COLO668 (cell line): ENCODE measurements at regions not wholly inside any gene's neighbourhood (a gene's known extent, or its start where the extent isn't known, plus 50 kb on each side); places are given as distances from the start of the nearest gene placed in this dataset.
A peak's percentile ranks its signal among the peaks of the same experiment; 100 is the strongest.

Experiments
- DNase-seq: peaks from one replicate; lab custom pipeline; 2025; ENCODE audit not compliant: unreplicated experiment; lab: John Stamatoyannopoulos, UW

DNA sequence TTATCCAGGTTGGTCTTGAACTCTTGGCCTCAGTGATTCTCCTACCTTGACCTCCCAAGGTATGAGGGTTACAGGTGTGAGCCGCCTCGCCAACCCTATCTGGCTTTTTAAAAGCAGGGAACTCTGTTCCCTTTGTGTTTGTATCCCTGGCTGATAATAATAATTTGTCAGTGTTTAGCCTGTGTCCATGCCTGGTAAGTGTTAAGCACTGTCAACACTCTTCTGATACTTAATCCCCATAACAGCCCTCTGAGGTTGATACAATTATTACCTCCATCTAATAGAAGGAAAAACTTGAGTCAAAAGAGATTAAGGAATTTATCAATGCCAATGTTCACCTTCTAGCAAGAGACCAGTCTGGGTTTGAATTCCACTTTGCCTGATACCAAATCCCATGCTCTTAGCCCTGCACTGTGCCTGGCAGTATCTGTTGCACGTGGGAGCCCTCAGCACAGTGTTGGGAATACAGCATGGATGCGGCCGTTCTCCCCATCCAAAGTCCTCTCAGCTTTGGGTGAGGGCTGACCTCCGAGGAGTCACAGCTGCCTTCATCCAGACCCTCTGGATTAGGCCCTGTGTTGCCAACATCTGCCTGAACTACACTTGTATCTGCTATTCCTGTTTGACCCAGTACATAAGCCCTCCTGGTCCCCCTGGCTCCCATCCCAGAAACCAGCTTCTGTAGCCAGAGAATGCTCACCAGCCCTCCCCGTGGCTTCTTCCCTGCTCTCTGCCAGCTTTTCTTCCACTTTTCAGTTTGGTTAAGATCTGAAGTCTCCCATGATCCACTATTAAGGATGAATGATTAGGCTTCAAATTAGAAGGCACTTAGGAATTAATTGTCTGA lies 335.6 kb upstream of the ASIC2 start:
- DNase-seq = no peak

GRCh38 chr17:33633446-33633845 lies 340.4 kb upstream of the ASIC2 start:
- DNase-seq = no peak

- DNase-seq = no peak
These were observed 344.4 kb upstream of the ASIC2 start for GRCh38 chr17:33637534-33637933.

GRCh38 chr17:33639103-33639880 lies 346.2 kb upstream of the ASIC2 start:
- DNase-seq = no peak

DNA sequence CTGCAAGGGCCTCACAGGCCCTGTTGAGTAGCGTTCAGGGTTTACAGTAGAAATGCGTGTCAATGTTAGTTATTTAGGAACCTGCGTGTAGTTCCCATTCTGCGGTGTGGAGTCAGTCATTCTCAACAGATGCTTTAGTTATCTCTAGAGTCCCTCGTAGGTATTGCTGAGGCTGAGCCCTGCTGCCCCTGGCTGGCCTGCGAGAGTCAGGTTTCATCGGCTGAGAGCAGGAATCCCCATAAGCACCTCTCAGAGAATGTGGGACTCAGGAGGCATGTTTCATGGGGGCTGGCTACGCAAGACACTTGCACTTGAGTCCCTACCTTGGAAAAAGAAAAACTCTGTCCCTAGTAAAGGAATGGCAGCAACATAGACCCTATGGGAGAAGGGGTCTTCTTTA lies 347.5 kb upstream of the ASIC2 start:
- no peak for DNase-seq

DNA sequence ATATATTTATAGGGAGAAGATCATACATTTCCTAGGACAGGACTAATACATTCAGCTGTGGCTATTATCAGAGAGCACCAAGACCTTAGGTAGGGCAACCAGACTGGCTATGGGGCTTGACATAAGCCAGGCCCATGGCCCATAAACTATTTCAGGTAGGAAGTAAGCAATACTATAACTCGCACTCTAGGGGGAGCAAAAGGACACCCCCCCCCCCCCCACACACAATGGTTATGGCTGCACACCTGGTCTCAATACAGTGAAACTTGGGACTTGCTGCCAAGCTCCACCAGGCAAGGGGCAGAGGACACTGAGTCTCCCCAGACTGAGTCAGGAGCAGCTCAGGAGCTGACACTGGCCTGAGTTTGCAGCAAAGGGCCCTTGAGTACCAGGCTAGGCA lies 348.9 kb upstream of the ASIC2 start:
- no peak for DNase-seq

DNA sequence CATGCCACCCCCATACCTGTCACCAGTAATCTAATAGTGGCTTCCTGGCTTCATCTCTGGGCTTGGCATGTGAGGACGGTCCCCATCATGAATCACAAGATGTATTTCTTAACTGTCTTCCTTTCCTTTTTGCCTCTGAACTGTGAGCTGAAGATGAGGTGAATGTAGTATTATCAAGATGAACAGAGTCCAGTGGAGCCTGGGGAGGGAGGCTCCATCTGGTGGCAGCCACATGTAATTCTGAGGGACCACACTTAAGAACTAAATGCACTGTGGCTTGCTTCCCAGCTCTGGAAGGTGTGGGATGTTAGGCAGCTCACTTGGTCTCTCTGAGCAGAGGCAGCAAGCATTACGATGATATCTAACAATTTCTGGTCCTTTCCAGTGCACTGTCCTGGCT lies 354.9 kb upstream of the ASIC2 start:
- DNase-seq = no peak

DNA sequence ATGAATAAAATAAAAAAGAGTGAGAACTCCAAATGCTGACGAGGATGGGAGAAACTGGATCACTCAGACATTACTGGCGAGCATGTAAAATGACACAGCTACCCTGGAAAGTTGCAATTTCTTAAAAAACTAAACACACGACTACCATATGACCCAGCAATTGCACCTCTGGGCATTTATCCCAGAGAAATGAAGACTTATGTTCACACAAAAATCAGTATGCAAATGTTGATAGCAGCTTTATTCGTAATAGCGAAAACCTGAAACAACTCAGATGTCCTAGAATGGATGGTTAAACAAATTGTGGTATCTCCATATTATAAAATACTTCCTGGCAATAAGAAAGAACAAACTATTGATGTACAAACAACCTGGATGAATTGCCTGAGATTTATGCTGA lies 357.2 kb upstream of the ASIC2 start:
- DNase-seq = no peak

DNA sequence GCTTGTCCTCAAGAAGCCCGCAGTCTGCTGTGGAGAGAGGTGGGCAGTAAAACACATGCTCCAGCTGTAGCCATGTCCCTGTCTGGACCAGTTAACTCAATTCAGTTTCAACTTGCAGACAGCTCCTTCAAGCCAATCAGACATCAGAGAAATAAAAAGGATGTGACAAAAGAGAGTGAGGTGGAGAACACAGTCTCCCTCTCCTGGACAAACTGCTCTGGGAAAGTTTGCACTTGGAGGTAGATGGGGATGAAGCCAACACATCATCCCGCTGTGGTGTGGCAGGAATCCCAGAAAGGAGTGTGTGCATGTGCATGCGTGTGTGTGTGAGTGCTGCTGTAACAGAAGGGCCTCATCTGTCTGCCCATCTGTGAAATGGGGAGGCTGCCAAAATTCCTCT lies 358.6 kb upstream of the ASIC2 start:
- no peak for DNase-seq

- no peak for DNase-seq
These were observed 359.8 kb upstream of the ASIC2 start for GRCh38 chr17:33652731-33653398.

DNA sequence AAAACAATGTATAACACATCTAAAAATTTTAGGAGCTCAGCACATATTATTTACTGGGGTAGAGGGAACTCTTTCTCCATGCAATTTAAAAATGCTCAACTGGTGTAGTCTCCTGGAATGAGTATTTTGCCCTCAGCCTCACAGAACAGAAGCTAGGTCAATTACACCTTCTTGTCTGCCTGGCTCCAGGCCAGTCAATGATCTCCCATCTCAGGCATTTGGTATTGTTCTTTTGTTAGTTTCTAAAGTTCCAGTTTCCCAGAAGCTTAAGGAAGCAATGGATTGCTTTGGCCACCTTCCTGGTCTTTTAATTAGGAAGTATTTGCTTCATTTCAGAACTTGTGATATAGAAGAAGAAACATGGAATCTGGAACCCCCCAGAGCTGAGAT lies 360.3 kb upstream of the ASIC2 start:
- no peak for DNase-seq

GRCh38 chr17:33657181-33657580 lies 364.1 kb upstream of the ASIC2 start:
- no peak for DNase-seq

GRCh38 chr17:33661975-33662374 lies 368.9 kb upstream of the ASIC2 start:
- DNase-seq = no peak

GRCh38 chr17:33664116-33664840 lies 371.2 kb upstream of the ASIC2 start:
- DNase-seq = no peak

GRCh38 chr17:33667052-33667509 lies 374.0 kb upstream of the ASIC2 start:
- DNase-seq = no peak

GRCh38 chr17:33667671-33668070 lies 374.6 kb upstream of the ASIC2 start:
- no peak for DNase-seq

GRCh38 chr17:33668516-33668915 lies 375.4 kb upstream of the ASIC2 start:
- no peak for DNase-seq

DNA sequence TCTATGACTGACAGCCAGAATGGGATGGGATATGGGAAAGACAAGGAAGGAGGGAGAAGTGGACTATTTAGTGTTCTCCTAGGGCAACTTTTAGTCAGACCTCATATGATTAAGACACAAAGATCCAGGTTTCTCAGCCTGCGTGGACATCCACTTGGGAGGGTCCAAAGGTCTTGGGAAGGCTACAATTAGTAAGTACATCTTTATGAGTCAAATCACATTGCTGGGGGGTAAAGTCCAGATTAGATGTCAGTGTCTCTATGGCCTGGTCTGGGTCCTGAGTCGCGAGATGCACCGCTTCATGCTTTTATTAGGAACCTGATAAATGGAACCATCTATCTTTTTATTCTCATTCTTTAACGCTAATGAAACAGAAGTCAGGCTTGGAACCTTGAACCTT lies 378.4 kb upstream of the ASIC2 start:
- DNase-seq = no peak

- DNase-seq = peak; percentile 3
These were observed 381.6 kb upstream of the ASIC2 start for GRCh38 chr17:33674685-33675084.

DNA sequence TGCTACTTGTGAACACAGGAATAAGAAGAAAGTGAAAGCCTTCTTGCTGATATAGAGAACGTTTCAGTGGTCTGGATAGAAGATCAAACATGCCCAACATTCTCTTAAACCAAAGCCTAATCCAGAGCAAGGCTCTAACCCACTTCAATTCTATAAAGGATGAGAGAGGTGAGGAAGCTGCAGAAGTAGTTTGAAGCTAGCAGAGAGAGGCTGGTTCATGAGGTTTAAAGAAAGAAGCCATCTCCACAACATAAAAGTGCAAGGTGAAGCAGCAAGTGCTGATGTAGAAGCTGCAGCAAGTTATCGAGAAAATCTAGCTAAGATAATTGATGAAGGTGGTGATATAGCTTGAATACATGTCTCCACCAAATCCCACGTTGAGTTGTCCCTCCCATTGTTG lies 383.3 kb upstream of the ASIC2 start:
- DNase-seq = no peak

DNA sequence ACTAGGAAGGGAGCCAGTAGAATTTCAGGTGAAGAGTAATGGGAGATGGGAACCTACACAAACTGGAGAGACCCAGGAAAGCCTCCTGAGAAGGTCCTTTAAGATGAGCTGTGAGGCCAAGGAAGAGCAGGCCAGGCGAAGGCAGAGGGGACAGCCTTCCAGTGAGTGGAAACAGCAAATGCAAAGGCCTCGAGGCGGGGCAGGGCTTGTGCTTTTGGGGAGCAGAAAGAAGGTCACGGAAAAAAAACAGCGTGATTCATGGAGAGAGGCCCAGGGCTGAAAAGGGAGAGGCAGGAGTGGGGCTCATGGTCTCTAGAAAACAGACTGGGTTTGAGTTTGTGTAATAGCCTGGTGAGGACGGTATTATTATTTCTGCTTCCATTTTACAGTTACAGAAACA lies 386.5 kb upstream of the ASIC2 start:
- no peak for DNase-seq
